ENCODE measurements at regions not wholly inside any gene's neighbourhood (a gene's known extent, or its start where the extent isn't known, plus 50 kb on each side); places are given as distances from the start of the nearest gene placed in this dataset.

DNA sequence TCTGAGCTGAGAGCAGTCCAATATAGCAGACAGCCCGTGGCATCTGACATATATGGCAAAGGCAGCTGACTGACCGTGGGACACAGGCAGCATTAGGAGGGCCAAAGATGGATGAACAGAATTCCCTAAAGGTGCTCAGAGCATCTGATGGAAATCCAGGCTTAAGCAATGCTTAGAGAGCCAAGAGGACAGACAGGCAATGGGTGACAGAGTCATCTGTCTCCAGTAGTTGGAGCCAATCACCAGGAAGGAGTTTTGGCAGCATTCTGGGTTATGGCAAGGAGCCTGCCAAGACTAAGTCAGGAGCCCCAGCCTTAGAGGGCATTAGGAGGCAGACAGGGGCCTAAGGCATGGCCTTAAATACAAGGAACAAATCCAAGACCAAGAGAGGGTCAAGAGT is 153.3 kb upstream of the USP9X start:
- TF ChIP-seq, protein P1, sequence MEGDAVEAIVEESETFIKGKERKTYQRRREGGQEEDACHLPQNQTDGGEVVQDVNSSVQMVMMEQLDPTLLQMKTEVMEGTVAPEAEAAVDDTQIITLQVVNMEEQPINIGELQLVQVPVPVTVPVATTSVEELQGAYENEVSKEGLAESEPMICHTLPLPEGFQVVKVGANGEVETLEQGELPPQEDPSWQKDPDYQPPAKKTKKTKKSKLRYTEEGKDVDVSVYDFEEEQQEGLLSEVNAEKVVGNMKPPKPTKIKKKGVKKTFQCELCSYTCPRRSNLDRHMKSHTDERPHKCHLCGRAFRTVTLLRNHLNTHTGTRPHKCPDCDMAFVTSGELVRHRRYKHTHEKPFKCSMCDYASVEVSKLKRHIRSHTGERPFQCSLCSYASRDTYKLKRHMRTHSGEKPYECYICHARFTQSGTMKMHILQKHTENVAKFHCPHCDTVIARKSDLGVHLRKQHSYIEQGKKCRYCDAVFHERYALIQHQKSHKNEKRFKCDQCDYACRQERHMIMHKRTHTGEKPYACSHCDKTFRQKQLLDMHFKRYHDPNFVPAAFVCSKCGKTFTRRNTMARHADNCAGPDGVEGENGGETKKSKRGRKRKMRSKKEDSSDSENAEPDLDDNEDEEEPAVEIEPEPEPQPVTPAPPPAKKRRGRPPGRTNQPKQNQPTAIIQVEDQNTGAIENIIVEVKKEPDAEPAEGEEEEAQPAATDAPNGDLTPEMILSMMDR (IDR thresholded peaks at IDR 0.05) = no peak
- no peaks in the 10 kb centered on the region for H3K27me3 ChIP-seq (ENCODE audit: control insufficient read depth in 1 of 2, insufficient read depth in 2 of 2, low read length in 2 of 2)
- H3K9me3 Mint-ChIP-seq = no peaks in the 10 kb centered on the region
- H3K27me3 Mint-ChIP-seq = no peaks in the 10 kb centered on the region
- peaks cover 22% of the 10 kb centered on the region for H3K4me1 ChIP-seq (ENCODE audit: insufficient read depth, low read length)
- ATAC-seq (ENCODE audit: poor library complexity) = no peak
- H3K36me3 Mint-ChIP-seq (ENCODE audit: low read depth) = no peaks in the 10 kb centered on the region
- H3K4me3 Mint-ChIP-seq = peak overlapping the region; percentile 15
- H3K9me3 ChIP-seq (ENCODE audit: control insufficient read depth in 1 of 2, insufficient read depth in 1 of 2, low read length in 2 of 2) = peaks cover 0 to 5% of the 10 kb centered on the region in 2 experiments
- H3K4me1 Mint-ChIP-seq (ENCODE audit: low read depth) = peaks cover 14% of the 10 kb centered on the region
- DNase-seq = no peak
- H3K27ac Mint-ChIP-seq = peak overlapping the region; percentile 50
- ChIA-PET POLR2A (interaction anchor here (2.3 kb wide), 1 partner anchor 153 kb away, joined by 19 read pairs; the partner anchor contains the start of gene USP9X), CTCF (no interaction called here)
- no peak overlapping the region for H3K27ac ChIP-seq (ENCODE audit: low read depth in 1 of 2, low read length in 2 of 2)
- intact Hi-C loops (cut with DNase I, micrococcal nuclease) = loop anchor here (5.0 to 10.0 kb wide), 3 partner anchors 73 to 185 kb away; no protein-coding TSS in a partner anchor
- no peak overlapping the region for H3K4me3 ChIP-seq (ENCODE audit: low read length)
- no peaks in the 10 kb centered on the region for H3K36me3 ChIP-seq (ENCODE audit: insufficient read depth, low read length)

DNA sequence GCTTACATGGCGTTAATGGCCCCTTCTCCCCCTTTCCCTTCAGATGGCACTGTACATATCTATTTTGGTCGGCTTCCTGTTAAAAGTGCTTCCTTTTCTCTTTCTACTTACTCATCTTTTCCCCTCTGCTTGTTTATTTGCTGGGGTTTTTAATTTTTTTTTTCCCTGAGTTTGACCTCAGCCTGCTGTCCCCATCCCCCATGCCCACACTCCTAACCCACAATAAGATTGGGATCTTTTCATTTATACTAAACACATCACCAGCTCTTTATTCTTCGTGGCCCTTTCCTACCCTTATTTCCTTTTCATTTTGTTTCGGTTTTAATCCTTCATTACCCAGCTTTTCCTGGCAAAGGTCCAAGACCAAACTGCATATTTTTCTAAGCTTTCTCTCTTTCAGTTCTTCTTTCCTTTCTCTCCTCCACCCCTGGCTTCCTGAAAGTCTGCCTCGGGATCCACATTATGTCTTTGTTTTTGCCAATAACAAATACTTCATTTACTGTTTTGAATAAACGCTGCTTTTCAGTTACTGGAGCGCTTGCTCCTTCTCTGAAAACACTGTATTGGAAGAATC is 152.0 kb upstream of the USP9X start:
- POLR2A ChIA-PET = interaction anchor here (0.7 to 2.3 kb wide), 6 partner anchors 20 to 194 kb away, joined by 3 to 19 read pairs (median 4); partner anchors contain the start of gene USP9X
- H3K27me3 Mint-ChIP-seq = no peaks in the 10 kb centered on the region
- intact Hi-C loops (cut with DNase I, micrococcal nuclease) = loop anchor here (5.0 to 10.0 kb wide), 3 partner anchors 72 to 184 kb away; no protein-coding TSS in a partner anchor
- peak; percentile 49 for ATAC-seq (ENCODE audit: poor library complexity)
- peak in 4 of 14 experiments; percentile 21 to 53 (median 47) for DNase-seq
- peak overlapping the region; percentile 92 for H3K4me3 Mint-ChIP-seq
- TF ChIP-seq, protein P1 (IDR thresholded peaks at IDR 0.05) = no peak
- H3K9me3 Mint-ChIP-seq = no peaks in the 10 kb centered on the region
- H3K4me1 Mint-ChIP-seq (ENCODE audit: low read depth) = peaks cover 14% of the 10 kb centered on the region
- H3K9me3 ChIP-seq (ENCODE audit: control insufficient read depth in 1 of 2, insufficient read depth in 1 of 2, low read length in 2 of 2) = peaks cover 0 to 5% of the 10 kb centered on the region in 2 experiments
- no peaks in the 10 kb centered on the region for H3K27me3 ChIP-seq (ENCODE audit: control insufficient read depth in 1 of 2, insufficient read depth in 2 of 2, low read length in 2 of 2)
- H3K27ac Mint-ChIP-seq = peak overlapping the region; percentile 92
- peak overlapping the region; percentile 43 for H3K4me3 ChIP-seq (ENCODE audit: low read length)
- peak overlapping the region; percentile 29 to 66 for H3K27ac ChIP-seq (ENCODE audit: low read depth in 1 of 2, low read length in 2 of 2)
- H3K36me3 ChIP-seq (ENCODE audit: insufficient read depth, low read length) = no peaks in the 10 kb centered on the region
- H3K36me3 Mint-ChIP-seq (ENCODE audit: low read depth) = no peaks in the 10 kb centered on the region
- H3K4me1 ChIP-seq (ENCODE audit: insufficient read depth, low read length) = peaks cover 22% of the 10 kb centered on the region
- CTCF ChIA-PET = no interaction called here

DNA sequence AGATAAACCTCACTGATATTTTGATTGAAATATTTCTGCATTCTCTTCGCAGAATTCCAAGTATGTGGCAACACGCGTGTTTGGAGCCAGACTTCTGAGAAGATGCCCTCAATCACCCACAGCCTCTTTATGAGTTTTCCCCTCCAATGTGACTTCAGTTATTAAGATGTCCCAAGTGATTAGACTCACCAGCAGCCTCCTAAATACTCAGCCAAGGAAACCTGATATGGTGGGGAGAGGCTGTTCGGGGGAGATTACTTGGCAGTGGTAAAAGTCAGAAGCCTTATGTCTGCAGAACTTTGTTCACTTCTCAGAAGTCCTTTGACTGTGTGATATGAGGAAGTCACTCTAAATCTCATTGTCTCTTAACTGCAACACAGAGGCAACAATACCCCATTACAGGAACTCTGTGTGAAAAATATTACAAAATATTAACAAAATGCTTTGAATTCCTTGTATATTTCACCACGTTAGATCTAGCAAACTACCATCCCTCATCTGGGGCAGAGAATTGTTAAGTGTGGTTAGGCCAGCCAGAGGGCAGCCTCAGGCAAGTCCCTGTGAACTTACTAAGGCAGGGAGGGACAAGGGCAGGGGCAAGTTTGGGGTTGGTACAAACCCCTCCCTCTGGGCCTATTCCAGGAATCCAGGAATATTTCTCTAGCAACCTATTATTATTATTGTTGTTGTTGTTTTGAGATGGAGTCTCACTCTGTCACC is 151.4 kb upstream of the USP9X start:
- ATAC-seq (ENCODE audit: poor library complexity) (peak; percentile 43), DNase-seq (peak in 3 of 14 experiments; percentile 7 to 14 (median 10))
- peak overlapping the region; percentile 92 for H3K4me3 Mint-ChIP-seq
- Histone ChIP-seq H3K27ac (ENCODE audit: low read depth in 1 of 2, low read length in 2 of 2) (peak overlapping the region; percentile 29 to 66), H3K4me3 (ENCODE audit: low read length) (peak overlapping the region; percentile 43), H3K36me3 (ENCODE audit: insufficient read depth, low read length) (no peaks in the 10 kb centered on the region), H3K9me3 (ENCODE audit: control insufficient read depth in 1 of 2, insufficient read depth in 1 of 2, low read length in 2 of 2) (no peaks in the 10 kb centered on the region), H3K4me1 (ENCODE audit: insufficient read depth, low read length) (peaks cover 22% of the 10 kb centered on the region), H3K27me3 (ENCODE audit: control insufficient read depth in 1 of 2, insufficient read depth in 2 of 2, low read length in 2 of 2) (no peaks in the 10 kb centered on the region)
- H3K4me1 Mint-ChIP-seq (ENCODE audit: low read depth) = peaks cover 14% of the 10 kb centered on the region
- no peaks in the 10 kb centered on the region for H3K27me3 Mint-ChIP-seq
- H3K9me3 Mint-ChIP-seq = no peaks in the 10 kb centered on the region
- intact Hi-C loops (cut with DNase I, micrococcal nuclease) = loop anchor here (5.0 to 10.0 kb wide), 3 partner anchors 71 to 183 kb away; no protein-coding TSS in a partner anchor
- H3K27ac Mint-ChIP-seq = peak overlapping the region; percentile 92
- POLR2A ChIA-PET = interaction anchor here (0.7 to 2.3 kb wide), 4 partner anchors 76 to 193 kb away, joined by 3 to 19 read pairs (median 4); partner anchors contain the start of gene USP9X
- TF ChIP-seq, protein P1 (IDR thresholded peaks at IDR 0.05) = no peak
- CTCF ChIA-PET = no interaction called here
- H3K36me3 Mint-ChIP-seq (ENCODE audit: low read depth) = no peaks in the 10 kb centered on the region
